GM18868 (cell line): ENCODE measurements at regions not wholly inside any gene's neighbourhood (a gene's known extent, or its start where the extent isn't known, plus 50 kb on each side); places are given as distances from the start of the nearest gene placed in this dataset.
"Not testable (repeated sequence)": the region's sequence is repeated elsewhere in the genome, so short reads cannot be mapped to it uniquely, and the experiment has no call there.

Source experiments
- ATAC-seq: cut with Tn5 transposase; IDR thresholded peaks from one replicate; pipeline ENCODE4 v1.9.1; 2021; ENCODE audit warnings: mild to moderate bottlenecking, moderate library complexity; ENCODE audit not compliant: unreplicated experiment

DNA sequence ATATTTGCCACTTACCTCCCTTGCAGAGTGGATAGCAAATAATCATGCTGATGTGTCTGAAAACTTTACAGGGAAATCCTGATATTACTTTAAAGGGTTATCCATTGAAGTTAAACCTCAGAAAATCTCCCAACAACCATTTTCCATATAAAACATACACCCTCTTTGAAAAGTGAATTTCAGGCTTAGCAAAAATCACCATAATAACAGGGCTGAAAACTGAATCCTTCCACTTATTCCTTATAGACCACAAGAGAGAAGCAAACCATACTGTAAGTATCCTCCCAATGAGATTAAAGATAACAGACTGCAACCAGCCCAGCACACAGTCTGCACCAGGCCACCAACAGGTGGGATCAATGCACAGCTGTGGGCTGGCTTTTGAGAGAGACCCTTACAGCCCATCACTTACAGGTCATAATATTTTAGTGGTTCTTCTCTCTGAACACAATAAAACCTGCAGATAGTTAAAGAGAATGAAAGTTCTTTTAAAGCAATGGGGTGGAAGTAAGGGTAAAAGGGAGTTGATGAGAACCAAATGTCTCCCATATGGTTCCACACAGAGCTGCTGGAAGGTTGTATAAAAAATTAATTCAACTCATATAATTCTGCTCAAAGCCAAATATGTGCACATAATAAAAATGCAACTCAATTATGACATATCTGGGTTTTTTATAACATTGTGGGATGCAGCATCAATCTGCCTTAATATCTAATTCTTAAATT, 376.2 kb upstream of the GRAMD2B start:
- ATAC-seq, result no peak

DNA sequence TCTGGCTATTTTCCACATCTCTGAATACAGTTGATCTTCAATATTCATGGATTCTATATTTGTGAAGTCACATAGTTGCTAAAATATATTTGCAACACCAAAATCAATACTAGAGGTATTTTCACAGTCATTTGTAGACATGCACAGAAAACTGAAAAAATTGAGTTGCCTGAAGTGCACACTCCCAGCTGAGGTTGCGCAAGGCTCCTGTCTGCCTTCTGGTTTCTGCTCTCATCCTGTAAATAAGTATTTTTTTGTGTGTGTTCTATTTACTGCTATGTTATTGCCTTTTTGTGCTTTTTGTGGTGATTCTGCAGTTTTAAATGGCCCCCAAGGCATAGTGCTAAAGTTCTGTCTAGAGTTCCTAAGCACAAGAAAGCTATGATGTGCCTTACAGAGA, 371.1 kb upstream of the GRAMD2B start:
- no peak for ATAC-seq

DNA sequence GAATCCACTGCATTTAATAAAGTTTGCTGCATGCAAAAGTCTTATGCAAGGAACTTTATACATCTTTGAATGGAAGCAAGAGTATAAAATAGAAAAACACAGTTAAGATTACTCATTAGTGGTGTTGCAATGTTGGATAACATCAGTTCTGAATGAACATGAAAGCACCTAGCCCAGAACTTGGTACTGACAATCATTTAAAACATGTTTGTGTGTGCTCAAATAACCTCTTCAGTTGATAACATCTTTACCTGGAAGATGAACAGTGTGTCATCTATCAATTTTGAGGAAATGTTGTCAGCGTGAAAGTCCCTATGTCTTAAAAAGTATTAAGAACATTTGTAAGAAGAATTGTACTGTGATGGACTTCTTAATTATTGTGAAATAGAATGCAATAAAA, 370.4 kb upstream of the GRAMD2B start:
- no peak for ATAC-seq

DNA sequence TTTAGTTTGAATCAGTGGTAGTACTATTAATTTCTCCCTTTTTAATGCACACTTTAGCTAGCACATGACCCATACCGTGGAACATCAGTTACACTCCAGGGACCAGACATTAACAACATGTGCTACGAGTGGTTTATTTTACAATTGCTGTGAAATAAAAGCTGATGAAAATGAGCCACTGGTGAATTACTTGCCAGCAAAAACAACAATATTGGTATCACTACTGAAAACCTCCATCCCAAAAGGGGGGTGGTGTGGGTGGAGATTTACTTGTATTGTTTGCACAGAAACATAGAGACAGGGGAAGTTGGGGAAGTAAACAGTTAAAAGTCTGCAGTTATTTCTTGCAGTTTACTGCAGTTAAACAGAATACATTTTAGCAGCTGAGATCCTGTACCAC, 369.6 kb upstream of the GRAMD2B start:
- ATAC-seq, result no peak

DNA sequence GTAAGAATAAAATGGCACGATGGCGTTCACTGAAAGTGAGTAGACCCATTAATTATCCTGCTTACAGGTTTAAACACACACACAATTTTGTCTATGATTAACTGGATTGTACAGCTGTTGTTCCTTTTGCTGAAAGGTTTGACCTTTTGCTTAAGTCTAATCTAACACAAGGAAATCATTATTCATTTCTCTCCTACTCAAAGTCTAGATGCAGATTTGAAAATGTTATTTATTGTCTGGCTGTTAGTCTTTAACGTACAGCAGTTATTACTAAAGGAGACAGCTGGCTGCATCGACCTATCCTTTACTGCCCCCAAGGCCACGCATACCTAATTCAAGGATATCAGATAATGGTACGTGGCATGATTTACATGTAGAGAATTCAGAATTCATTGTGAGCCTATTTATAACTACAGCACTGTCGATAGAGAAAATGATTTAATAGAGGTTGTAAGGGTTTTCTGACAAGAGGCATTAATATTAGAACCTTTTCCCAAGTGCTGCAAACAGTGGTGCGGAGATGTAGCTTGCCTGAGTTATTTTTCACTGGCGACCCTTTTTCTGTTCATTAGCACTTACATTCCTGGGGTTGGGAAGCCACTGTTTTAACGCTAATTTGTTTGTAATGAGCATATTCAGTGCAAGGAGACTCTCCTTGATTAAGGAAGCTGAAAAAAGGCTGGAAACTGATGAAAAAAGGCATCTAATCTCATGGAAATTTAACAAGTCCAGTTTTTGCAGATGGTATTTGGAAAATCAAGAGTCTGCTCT, 368.4 kb upstream of the GRAMD2B start:
- ATAC-seq, result no peak

DNA sequence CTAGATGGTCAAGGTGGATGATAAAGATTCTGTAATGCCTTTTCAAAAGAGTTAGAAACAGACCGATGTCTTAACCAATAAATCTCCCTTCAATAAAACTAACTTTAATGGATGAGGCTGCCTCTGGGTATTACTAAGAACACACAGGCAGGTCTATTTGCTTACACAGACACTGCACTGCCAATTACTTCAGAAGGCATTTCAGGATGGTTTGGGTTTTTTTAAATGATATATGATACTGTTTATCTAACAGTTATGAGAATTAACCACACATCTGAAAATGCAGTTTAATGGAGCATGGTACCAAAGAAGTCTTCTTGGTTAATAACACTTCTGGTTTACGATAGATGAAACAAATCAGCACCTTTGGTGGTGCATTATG, 367.9 kb upstream of the GRAMD2B start:
- ATAC-seq, result no peak

DNA sequence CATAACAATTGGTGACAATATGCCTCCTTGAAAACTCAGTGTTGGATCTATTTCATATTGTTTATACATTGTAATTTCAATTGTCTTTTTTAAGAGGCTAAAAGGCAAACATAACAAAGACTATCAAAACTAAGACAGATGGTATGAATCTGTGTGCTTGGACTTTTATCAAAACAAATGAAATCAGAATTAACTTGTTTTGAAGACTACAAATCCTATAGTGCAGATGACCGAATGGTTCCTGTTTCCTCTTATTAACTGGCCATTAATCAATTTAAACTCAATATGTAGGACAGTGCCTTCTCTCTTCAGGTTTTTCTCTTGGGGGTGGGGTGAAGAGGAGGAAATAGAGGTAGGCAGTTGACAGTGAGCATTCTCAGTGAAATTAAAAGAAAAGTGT, 366.9 kb upstream of the GRAMD2B start:
- no peak for ATAC-seq

DNA sequence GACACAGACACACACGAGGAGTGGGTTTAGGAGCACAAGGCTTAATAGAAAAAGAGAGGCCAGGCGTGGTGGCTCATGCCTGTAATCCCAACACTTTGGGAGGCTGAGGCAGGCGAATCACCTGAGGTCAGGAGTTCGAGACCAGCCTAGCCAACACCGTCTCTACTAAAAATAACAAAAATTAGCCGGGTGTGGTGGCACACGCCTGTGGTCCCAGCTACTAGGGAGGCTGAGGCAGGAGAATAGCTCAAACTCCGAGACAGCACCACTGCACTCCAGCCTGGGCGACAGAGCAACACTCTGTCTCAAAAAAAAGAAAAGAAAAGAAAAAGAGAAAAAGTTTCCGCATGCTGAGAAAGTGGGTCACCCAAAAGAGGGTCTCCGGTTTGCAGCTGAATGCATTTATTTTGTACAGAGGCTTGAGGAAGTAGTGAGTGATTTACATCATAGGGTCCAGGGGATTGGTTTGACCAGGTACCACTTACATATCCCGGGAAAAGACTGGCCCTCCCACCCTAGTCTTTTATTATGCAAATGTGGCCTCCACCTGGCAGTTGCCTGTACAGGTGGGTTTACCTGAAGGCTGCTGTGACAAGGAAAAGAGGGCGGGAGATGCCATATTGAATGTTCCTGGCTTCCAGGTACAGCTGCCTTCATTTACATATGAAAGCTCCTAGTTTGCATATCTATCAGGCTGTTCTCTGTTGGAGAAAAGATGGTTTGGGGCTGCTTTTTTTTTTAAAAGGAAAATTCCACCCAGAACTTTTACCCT, 366.2 kb upstream of the GRAMD2B start:
- ATAC-seq, result no peak

DNA sequence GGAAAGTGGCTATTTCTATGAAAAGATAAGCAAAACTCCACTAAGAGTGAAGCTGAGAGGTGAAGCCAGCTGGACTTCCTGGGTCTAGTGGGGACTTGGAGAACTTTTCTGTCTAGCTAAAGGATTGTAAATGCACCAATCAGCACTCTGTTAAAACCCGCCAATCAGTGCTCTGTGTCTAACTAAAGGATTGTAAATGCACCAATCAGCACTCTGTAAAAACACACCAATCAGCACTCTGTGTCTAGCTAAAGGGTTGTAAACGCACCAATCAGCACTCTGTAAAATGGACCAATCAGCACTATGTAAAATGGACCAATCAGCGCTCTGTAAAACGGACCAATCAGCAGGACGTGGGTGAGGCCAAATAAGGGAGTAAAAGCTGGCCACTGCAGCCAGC, 364.8 kb upstream of the GRAMD2B start:
- not testable (repeated sequence) for ATAC-seq

DNA sequence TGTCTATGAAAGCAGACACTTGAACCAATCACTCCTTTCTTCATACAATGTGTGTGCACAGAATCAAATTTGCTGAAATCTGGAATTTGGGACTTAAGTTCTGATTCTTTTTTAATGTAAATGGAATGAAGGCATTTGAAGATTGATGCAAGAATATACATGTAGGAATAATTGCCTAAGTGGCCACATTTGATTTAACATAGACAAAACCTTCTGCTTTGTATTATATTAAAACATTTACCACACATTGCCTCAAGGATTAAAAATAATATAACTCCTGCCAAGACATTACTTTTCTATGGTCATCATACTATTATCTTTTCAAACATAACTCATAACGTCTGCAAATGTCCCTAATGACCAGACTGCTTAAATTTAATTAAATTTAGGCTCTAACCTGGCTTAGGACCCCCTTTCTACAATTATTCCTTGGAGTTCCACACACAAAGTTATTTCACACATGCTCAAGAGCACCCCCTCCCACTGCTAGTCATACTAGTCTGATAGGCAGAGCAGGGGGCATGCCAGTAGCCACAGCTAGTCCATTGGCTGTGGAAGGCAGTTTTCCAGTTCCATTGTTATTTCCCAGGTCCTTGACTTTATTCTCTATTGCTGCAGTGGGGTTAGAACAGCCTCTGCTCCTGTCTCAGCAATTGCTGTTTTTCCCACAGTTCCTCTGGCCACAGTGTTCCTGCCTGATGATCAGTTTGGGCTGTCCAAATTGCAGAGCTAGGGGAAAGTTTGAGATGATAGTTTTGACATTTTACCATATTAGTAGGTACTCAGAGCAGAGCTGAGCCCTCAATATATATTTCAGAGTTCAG, 360.6 kb upstream of the GRAMD2B start:
- ATAC-seq, result no peak

DNA sequence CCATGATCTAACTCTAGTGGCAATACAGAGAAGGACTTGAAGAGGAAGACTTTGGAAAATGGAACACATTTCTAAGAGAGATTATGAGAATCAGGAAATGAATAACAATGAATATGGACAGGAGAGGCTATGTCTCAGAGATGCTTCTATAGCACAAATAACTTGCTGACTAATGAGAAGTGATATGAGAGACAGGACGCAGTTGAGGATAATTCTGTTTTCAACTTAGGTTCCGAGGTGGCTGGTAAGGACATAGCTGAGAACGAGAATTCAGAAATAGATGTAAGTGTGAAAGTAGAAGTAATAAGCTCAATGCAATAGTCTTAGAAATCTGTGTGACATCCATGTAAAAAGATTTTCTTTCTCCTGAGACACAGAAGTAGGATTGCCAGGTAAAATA, 358.1 kb upstream of the GRAMD2B start:
- no peak for ATAC-seq

DNA sequence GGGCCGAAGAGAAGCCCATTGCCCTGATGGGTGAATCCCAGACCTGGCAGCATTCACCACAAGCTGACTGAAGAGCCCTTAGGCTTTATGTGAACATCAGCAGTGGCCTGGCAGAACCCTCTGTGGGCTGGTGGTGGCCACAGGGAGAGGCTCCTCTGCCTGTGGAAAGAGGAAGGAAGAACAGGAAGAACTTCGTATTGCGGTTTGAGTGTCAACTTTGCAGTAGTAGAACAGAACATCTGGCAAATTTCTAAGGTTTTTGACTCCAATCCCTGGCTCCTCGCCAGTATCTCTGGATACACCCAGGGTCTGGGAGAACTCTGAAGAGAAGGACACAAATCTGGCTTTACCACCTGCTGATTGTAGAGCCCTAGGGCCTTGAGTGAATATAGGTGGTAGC, 356.4 kb upstream of the GRAMD2B start:
- ATAC-seq, result no peak

DNA sequence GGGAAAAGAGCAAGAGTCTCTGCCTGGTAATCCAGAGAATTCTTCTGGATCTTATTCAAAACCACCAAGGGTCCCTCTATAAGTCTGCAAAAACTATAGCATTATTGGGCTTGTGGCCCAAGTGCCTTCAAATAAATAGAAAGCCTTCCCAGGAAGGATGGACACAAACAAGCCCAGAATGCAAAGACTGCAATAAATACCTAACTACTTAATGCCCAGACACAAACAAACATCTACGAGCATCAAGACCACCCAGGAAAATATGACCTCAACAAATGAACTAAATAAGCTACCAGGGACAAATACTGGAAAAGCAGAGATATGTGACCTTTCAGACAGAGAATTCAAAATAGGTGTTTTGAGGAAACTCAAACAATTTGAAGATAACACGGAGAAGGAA, 355.8 kb upstream of the GRAMD2B start:
- no peak for ATAC-seq

DNA sequence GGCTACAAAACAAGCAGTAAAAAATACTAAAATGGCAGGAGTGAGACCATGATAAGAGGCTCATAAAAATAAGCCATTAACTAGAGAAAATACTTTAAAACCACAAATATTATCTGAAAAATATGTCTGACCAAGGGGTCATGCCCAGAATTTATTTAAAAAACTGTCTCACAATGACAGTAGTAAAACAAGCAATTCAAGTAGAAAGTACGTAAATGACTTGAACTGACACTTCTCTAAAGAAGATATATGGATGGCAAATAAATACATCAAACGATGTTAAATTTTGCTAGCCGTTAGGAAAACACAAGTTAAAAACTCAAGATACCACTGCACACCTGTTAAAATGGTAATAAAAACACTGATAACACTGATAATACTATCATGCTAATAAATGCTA, 353.9 kb upstream of the GRAMD2B start:
- ATAC-seq, result no peak

DNA sequence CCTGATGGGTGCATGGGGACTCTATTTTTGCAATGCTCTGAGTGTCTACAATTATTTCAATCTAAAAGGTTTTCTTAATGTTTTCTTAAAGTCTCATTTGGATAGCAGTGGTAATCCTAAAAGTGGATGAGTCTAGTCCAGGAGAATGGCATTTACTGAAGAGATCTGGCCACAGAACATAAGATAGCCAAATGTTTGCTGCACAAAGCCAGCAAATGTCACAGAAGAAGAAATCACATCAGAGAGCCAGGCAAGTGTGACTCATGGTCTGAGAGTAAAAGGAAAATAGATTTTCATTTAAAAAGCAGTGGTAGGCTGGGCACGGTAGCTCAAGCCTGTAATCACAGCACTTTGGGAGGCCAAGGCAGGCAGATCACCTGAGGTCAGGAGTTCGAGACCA, 352.7 kb upstream of the GRAMD2B start:
- no peak for ATAC-seq

DNA sequence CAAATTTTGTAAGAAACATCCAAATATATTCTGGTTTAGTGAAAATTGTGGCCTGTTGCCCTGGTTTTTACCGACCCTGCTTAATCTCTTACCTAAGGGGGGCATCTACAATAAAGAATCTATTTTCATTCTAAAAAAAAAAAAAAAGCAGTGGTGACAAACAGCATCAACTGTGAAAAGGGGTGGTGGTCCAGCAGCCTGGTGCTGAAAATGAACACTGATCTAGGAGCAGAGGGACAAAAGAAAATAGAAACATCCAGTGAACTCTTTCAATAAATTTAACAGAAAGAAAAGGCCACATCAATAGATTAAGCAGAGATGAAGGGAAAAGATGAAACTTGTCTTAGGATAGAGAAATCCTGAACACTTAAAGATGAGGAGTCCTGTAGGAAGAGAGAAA, 348.7 kb upstream of the GRAMD2B start:
- ATAC-seq, result no peak

DNA sequence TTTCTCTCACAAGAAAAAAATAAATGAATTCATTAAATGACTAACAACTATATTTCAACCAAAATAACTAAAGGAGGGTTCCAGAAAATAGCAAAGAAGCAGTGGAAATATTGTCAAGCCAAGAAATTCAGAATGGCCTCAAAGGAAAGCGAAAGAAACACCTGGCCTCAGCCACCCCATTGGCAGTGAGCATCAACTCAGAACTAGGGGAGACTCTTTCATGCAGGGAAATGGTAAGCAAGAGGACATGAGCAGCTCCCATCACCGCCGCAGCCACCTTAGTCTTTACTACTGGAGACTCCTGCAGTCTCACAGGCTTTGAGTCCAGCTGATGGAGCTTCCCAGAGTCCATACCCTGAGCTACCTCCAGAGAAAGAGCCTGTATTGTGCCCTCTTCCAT, 343.9 kb upstream of the GRAMD2B start:
- ATAC-seq, result no peak

DNA sequence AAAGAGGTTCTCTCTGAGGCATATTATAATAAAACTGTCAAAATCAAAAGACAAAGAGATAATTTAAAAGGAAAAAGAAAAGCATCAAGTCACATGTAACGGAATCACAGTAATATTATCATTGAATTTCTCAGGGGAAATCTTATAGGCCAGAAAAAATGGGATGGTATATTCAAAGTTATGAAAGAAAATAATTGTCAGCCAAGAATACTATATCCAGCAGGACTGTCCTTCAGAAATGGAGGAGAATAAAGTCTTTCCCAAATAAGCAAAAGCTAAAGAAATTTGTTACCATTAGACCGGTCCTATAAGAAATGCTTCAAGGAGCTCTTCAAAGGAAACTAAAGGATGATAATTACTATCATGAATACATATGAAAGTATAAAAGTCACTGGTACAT, 342.0 kb upstream of the GRAMD2B start:
- ATAC-seq, result no peak

DNA sequence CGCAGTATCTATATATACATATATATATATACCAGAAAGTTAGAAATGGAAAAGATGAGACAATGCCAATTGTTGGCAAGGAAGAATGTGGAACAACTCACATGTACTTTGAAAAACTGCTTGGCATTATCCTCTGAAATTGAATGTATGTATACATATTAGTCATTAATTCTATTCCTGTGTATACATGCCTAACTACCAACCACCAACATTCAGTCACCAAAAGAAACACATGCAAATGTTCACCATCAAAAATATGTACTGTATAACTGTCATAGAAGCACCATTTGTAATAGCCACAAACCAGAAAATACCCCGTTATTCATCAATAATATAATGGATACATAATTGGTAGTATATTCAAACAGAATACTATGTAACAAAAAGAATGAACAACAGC, 330.2 kb upstream of the GRAMD2B start:
- no peak for ATAC-seq

DNA sequence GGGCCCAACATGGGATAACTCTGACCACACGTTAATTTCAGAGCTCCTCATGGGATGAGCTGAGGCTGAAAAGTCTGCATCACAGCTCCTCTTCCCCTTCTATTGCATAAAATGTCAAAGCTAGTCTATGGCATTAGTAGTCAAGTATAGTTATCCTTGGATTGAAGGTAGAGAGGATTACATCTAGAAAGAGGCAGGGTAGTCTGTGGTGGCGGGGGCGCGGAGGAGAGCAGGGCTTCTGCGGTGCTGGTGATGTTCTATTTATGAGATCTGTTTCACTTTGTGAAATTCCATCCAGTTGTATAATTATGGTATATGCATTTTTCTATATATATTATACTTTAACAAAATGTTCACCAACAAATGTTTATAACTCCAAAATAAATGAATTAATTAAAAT, 329.5 kb upstream of the GRAMD2B start:
- no peak for ATAC-seq

DNA sequence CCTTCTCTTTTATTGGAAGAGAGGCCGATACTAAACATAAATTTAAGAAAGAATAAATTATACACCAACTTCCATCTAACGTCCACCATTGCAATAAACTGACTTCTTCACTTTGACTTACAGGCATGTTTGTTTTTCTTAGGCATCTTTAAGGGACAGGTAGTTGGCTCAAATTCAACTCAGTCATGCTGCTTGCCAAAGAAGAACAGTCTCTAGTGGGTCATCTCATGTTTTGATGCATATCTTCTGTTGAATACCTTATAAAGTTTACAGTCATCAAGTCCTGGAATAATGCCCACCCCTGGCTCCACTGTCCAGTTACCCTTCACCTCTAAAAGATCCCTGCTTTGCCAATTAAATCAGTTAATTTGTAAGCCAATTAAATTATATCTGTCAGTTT, 328.2 kb upstream of the GRAMD2B start:
- no peak for ATAC-seq
